GM21717 (cell line): ENCODE measurements at regions not wholly inside any gene's neighbourhood (a gene's known extent, or its start where the extent isn't known, plus 50 kb on each side); places are given as distances from the start of the nearest gene placed in this dataset.
"Not testable (repeated sequence)": the region's sequence is repeated elsewhere in the genome, so short reads cannot be mapped to it uniquely, and the experiment has no call there.

Experiments used
- ATAC-seq: cut with Tn5 transposase; IDR thresholded peaks from one replicate; pipeline ENCODE4 v1.9.1; 2021; ENCODE audit warnings: mild to moderate bottlenecking, moderate library complexity; ENCODE audit not compliant: unreplicated experiment

GRCh38 chr5:63564789-63565188 lies 397.5 kb downstream of the HTR1A start:
- ATAC-seq: no peak

GRCh38 chr5:63563008-63563917 lies 399.0 kb downstream of the HTR1A start:
- no peak for ATAC-seq

GRCh38 chr5:63555874-63556273 lies 406.4 kb downstream of the HTR1A start:
- no peak for ATAC-seq

DNA sequence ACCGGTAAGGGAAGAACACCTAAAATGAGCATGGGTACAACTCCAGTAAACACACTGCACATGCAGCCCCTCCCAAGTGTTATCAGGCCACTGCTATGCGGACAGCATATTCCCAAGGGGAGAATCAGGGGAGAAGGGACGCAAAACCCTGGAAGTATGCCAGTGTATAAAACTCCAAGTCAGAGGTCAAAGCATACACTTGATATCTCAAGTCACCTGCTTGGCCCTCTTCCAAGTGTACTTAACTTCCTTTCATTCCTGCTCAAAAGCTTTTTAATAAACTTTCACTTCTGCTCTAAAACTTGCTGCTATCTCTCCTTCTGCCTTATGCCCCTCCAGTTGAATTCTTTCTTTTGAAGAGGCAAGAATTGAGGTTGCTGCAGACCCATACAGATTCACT lies 408.1 kb downstream of the HTR1A start:
- ATAC-seq: no peak

- no peak for ATAC-seq
These were observed 409.2 kb downstream of the HTR1A start for GRCh38 chr5:63553073-63553472.

DNA sequence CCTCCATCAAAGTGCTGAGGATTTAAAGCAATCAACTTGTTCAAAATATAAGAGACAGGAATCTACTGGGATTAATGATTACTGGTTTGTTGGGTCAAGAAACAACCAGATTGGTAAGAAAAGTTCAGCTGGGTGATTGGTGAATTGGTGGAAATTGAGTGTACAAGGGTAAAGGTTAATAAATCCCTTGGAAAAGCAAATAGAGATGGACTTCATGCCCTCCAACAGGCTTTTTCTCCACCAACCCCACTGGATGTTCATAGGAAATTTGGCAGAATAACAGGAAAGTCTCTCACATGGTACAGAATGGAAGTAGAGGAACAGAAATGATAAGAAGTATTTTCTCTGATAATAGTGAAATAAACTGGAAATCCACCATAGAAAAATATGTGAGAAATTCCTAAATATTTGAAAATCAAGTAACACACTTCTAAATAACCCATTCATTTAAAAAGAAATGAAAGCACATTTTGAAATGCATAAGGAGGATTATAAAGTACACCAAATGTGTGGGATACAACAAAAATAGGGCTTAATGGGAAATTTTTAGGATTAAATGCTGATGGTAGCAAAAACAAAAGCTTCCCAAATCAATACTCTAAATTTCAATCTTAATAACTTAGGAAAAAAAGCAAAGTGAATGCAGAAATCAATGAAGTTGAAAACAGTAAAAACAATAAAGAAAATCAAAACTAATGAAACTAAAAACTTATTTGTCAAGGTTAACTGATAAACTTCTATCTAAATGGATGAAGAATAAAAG lies 426.2 kb downstream of the HTR1A start:
- ATAC-seq: no peak

GRCh38 chr5:63524281-63524680 lies 438.0 kb downstream of the HTR1A start:
- ATAC-seq: no peak

- no peak for ATAC-seq
These were observed 446.2 kb downstream of the HTR1A start for GRCh38 chr5:63516006-63516405.

DNA sequence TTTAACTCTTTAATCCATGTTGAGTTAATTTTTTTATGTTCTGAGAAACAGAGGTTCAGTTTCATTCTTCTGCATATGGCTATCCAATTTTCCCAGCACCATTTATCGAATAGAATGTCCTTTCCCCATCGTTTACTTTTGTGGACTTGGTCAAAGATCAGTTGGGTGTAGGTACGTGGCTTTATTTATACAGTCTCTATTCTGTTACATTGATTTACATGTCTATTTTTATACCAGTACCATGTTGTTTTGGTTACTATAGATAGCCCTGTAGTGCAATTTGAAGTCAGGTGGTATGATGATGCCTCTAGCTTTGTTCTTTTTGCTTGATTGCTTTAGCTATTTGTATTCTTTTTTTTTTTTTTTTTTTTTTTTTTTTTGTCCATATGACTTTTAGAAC lies 462.0 kb downstream of the HTR1A start:
- no peak for ATAC-seq

DNA sequence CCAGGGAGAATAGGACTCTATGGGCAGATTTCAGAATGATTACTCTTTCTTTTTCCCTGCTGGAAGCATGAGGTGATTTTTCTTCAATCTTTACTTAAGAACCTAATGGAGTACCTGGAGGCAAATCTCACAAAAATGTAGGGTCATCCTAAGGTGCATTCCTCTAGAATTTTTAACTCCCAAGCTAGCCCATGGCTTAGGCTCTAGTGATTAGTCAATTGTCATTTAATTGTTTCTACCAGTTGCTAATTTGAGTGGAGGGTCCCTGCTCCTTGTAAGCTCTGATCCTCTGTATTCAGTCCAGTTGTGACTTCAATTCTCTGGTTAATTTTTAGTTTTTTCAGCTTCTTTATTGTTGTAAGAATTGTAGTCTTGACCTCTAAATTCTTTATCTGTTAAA lies 467.0 kb downstream of the HTR1A start:
- no peak for ATAC-seq

- no peak for ATAC-seq
These were observed 478.9 kb downstream of the HTR1A start for GRCh38 chr5:63483338-63483737.

- ATAC-seq: no peak
These were observed 488.8 kb downstream of the HTR1A start for GRCh38 chr5:63473335-63473967.

DNA sequence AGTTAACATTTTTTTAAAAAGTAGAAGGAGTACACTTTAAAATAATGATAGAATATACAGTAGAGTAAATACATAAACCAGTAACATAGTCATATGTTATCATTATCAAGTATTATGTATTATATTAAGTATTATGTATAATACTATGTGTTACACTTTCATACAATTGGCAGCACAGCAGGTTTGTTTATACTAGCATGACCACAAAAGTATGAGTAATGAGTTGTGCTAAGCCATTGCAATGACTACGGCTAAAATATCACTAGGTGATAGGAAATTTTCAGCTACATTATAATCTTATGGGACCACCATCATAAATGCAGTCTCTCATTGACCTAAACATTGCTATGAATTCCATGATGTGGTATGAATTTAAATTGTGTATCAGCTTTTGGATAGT lies 506.0 kb downstream of the HTR1A start:
- no peak for ATAC-seq

DNA sequence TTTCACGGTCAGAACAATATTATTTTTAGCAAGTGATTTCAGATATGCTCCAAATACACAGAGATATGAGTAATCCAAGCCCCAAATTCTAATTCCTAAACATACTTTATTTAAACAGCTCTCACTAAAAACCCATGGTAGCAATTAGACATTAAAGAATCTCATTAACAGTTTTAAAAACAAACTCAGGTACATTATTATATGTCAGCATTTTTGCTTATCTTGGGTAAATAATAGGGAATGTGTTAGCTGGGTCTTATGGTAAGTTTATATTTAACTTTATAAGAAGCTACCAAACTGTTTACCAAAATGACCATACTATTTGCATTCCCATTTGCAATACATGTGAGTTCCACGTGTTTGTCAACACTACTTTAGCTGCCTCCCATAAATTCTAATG lies 511.1 kb downstream of the HTR1A start:
- no peak for ATAC-seq

GRCh38 chr5:63439537-63439936 lies 522.7 kb downstream of the HTR1A start:
- no peak for ATAC-seq

DNA sequence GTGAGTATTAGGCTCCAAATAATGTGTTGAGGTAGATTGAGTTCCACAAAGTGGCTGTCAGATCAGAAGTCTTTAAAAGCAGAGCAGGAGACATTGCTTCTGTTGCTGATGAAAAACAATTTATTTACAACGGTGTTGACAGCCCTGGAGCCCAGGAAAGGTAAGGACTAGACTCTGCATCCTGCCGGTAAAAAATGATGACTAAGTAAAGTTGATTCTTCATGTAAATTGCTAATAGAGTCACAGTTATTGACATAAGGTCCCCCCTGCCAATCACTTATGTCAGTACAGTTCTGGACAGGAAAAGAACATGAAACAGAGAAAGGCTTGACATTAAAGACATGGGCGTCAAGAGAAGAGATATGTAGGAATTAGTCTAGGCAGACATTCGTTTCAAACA lies 552.5 kb downstream of the HTR1A start:
- ATAC-seq: no peak

DNA sequence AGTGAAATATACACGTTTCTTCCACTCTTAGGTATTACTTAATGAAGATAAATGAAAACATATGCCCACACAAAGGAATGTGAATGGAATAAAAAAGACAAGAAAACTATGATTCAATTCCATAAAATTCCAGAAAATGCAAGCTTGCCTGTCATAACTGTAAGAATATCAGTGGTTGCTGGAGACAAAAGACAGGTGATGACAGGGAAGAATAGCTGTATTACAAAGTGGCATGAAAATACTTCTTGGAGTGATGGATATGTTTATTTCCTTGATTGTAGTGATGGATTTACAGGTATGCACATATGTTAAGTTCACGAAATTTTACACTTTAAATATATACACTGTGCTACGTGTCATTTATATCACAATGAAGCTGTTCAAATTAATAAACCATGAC lies 553.3 kb downstream of the HTR1A start:
- no peak for ATAC-seq

DNA sequence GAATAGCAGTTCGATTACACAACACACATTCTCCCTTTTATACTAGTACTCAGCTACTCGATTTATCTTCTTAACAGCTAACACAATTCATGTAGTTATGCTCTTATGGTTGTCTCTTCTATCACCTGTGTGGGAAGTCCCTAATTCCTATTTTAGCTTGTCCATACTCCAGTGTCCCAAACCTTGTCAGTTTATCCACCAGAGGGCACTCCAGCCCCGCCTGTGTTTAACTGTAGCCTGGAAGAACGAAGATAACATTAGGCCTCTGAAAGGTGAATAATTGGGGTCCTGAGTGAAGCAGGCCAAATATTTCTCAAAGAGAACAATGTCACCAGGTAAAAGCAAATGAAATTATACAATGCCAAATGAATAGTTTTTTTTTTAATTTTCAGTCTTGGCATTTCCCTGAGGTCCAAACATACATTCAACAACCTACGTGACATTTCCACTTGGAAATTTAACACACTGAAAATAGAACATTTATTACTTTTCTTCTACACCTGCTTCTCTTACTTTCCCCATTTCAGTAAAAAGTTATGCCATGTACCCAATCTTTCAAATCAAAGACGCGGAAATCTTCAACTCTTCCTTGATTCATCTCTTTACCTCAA lies 560.7 kb downstream of the HTR1A start:
- peak; percentile 90 for ATAC-seq

DNA sequence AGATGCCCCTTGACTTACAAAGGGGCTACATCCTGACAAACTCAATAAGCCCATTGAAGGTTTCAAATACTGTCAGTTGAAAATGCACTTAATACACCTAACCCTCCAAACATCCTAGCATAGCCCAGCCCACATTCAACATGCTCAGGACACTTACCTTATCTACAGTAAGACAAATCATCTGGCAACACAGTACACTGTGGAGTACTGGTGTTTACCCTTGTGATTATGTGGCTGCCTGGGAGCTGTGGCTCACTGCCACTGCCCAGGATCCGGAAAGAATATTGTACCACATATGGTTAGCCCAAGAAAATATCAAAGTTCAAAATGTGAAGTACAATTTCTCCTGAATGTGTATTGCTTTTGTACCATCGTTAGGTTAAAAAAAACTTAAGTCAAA lies 562.2 kb downstream of the HTR1A start:
- ATAC-seq: no peak

GRCh38 chr5:63398346-63398745 lies 563.9 kb downstream of the HTR1A start:
- no peak for ATAC-seq

DNA sequence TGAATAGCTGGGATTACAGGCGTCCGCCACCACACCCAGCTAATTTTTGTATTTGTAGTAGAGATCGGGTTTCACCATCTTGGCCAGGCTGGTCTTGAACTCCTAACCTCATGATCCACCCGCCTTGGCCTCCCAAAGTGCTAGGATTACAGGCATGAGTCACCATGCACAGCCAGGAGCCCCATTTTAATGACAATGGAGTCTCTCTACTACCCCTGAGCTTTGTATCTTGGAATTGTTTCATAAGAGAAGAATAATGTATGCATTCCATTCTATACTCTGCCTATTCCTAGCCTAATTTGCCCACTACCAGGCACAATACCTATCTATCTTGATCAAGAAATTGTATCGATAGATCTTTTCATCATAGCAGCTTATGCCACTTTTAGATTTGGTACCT lies 574.1 kb downstream of the HTR1A start:
- ATAC-seq: not testable (repeated sequence)
